ENCODE measurements at regions not wholly inside any gene's neighbourhood (a gene's known extent, or its start where the extent isn't known, plus 50 kb on each side); places are given as distances from the start of the nearest gene placed in this dataset.

GRCh38 chr4:150004481-150004880 lies 73.8 kb upstream of the DCLK2 start:
- WGBS, 2 donors, result 21 to 47% methylated on average over 1 of the region's 1 CpG
- no peak for TF ChIP-seq POLR2A (IDR thresholded peaks at IDR 0.05)
- no peak for TF ChIP-seq CTCF (IDR thresholded peaks at IDR 0.05)
- no peak for DNase-seq (ENCODE audit: low spot score in 2 of 2)
- H3K4me3 ChIP-seq (ENCODE audit: low read depth, poor library complexity, severe bottlenecking), result no peak overlapping the region
- intact Hi-C loops (cut with DNase I; ENCODE audit: low total_unique reads), result no loop called here

DNA sequence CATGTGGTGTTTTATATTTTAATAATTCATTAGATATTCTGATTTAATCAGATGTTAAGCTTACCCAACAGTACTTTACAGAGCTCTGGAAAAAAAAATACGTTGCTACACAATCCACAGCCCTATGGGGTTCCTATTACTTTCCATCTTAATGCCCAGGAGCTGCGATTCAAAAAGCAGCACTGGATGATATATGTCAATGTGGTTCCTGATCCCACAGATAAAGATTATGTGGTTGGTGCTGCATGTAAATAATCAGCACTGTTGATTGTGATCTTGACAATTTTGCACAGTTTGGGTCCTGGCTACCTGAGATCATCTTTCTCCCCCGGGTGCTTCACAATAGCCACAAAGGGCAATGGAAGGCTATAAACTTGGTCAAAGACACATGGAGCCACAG lies 72.7 kb upstream of the DCLK2 start:
- intact Hi-C loops (cut with DNase I; ENCODE audit: low total_unique reads), result no loop called here
- H3K4me3 ChIP-seq (ENCODE audit: low read depth, poor library complexity, severe bottlenecking), result no peak overlapping the region
- no peak for TF ChIP-seq POLR2A (IDR thresholded peaks at IDR 0.05)
- TF ChIP-seq CTCF (IDR thresholded peaks at IDR 0.05), result no peak
- no peak for DNase-seq (ENCODE audit: low spot score in 2 of 2)
- WGBS, 2 donors, result 60 to 65% methylated on average over 3 of the region's 3 CpGs

GRCh38 chr4:150006197-150006596 lies 72.0 kb upstream of the DCLK2 start:
- intact Hi-C loops (cut with DNase I; ENCODE audit: low total_unique reads), result no loop called here
- no peak for TF ChIP-seq CTCF (IDR thresholded peaks at IDR 0.05)
- TF ChIP-seq POLR2A (IDR thresholded peaks at IDR 0.05), result no peak
- WGBS, 2 donors, result 49 to 56% methylated on average over 2 of the region's 2 CpGs
- H3K4me3 ChIP-seq (ENCODE audit: low read depth, poor library complexity, severe bottlenecking), result no peak overlapping the region
- DNase-seq (ENCODE audit: low spot score in 2 of 2), result no peak

DNA sequence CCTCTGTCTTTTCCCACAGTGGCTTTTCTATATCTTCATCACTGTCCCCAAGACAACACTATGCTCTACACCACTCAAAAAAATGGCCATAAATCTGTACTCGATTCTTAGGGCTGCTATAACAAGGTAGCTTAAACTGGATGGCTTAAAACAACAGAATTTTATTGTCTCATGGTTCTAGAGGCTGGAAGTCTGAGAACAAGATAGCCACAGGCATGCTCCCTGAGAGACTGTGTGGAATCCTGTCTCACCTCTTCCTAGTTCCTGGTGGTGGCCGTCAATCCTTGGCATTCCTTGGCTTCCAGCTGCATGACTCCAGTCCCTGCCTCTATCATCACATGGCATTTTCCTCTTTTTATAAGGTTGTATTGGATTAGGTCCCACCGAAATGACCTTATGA lies 70.7 kb upstream of the DCLK2 start:
- no peak for TF ChIP-seq POLR2A (IDR thresholded peaks at IDR 0.05)
- TF ChIP-seq CTCF (IDR thresholded peaks at IDR 0.05), result no peak
- H3K4me3 ChIP-seq (ENCODE audit: low read depth, poor library complexity, severe bottlenecking), result no peak overlapping the region
- no peak for DNase-seq (ENCODE audit: low spot score in 2 of 2)
- intact Hi-C loops (cut with DNase I; ENCODE audit: low total_unique reads), result no loop called here
- 74 to 77% methylated on average over 3 of the region's 3 CpGs for WGBS, 2 donors

DNA sequence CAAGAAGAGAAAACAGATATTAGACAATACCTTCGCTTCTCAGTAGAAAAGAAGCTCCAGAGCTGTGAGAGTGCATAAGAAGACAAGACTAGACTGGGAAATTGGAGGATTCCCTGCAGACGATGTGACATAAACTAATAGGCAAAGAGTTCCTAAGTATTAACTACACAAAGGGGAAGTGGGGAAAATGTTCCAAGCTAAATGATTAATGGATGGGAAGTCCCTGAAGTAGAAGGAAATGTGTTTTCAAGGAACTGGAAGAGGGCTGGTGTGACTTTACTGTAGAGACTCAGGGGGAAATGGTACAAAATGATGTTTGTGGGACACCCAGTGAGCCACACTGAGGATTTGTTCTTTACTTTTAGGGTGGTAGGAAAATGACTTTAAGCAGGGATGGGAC lies 69.7 kb upstream of the DCLK2 start:
- TF ChIP-seq POLR2A (IDR thresholded peaks at IDR 0.05) (no peak), CTCF (IDR thresholded peaks at IDR 0.05) (no peak)
- 79 to 80% methylated on average over 2 of the region's 2 CpGs for WGBS, 2 donors
- no peak for DNase-seq (ENCODE audit: low spot score in 2 of 2)
- H3K4me3 ChIP-seq (ENCODE audit: low read depth, poor library complexity, severe bottlenecking), result no peak overlapping the region
- intact Hi-C loops (cut with DNase I; ENCODE audit: low total_unique reads), result no loop called here

GRCh38 chr4:150009533-150009932 lies 68.7 kb upstream of the DCLK2 start:
- 91 to 96% methylated on average over 2 of the region's 2 CpGs for WGBS, 2 donors
- intact Hi-C loops (cut with DNase I; ENCODE audit: low total_unique reads), result no loop called here

More at GRCh38 chr4:150009533-150009932, 68.7 kb upstream of the DCLK2 start:
- TF ChIP-seq CTCF (IDR thresholded peaks at IDR 0.05) (no peak), POLR2A (IDR thresholded peaks at IDR 0.05) (no peak)
- no peak for DNase-seq (ENCODE audit: low spot score in 2 of 2)
- no peak overlapping the region for H3K4me3 ChIP-seq (ENCODE audit: low read depth, poor library complexity, severe bottlenecking)
